ENCODE measurements at regions not wholly inside any gene's neighbourhood (a gene's known extent, or its start where the extent isn't known, plus 50 kb on each side); places are given as distances from the start of the nearest gene placed in this dataset.

- TF ChIP-seq CTCF (IDR thresholded peaks at IDR 0.05; ENCODE audit: low read depth, low read length): no peak
- no peak for TF ChIP-seq EZH2phosphoT487 (IDR thresholded peaks at IDR 0.05; ENCODE audit: low read depth)
Measured at GRCh38 chr13:103799028-103799427, 732.8 kb upstream of the SLC10A2 start.

Measured in OCI-LY3 (cell line).